ENCODE measurements at regions not wholly inside any gene's neighbourhood (a gene's known extent, or its start where the extent isn't known, plus 50 kb on each side); places are given as distances from the start of the nearest gene placed in this dataset.

DNA sequence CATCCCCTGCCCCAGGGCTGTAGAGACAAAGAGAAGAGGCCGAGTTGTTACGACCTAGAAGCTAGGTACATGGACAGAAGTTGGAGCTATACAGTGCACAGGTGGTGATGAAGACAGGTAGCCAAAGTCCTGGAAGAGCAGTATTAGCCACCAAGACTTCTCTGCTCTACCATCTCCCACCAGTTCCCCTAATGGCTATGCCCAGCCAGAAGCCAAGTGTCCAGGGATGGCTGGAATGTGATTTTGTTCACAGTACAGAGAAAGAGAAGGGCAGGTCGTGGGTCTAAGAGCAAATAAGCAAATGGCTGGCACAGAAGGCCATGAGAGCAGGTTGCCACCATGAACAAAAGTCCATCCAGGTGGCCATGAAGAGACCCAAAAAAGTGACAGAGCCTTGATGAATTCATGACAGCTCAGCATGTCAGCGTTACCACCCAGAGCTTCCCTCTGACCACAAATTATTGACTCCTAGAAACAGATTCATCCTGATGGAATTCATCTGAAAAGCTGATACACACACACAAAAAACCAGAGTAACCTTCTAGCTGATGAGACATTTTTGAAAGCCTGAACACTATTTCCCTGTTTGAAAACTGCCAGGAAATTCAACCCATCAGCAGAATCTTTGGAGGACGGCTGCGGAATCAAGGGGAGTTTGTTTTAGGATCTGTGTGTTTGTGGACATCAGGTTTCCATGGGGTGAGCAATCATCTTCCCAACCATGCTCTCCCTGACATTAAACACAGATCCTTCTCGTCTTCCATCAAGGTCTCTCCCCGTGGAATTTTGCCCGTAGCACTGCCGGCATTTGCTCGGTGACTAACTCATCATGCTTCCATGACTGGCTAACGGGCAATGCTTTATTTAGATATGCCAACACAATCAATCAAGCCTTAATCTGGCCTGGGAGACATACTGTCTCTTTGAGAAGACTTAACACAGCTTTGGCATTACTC lies 906.7 kb upstream of the AUTS2 start:
- H3K9ac ChIP-seq (ENCODE audit: low read length), result peak overlapping the region; percentile 51

DNA sequence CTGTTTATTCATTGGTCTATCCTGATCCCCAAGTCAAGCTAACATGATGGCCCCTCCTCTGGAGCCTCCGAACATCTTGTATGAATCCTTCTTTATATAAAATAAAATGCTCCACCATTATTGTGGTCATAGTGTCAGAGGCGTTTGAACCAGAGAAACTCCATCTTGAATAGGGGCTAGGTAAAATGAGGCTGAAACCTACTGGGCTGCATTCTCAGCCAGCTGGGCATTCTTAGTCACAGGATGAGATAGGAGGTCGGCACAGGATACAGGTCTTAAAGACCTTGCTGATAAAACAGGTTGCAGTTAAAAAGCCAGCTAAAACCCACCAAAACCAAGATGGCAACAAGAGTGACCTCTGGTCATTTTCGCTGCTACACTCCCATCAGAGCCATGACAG lies 905.8 kb upstream of the AUTS2 start:
- Mint-ChIP-seq H3K36me3 (ENCODE audit: low read depth, unreplicated experiment) (no peaks in the 10 kb centered on the region), H3K4me3 (ENCODE audit: unreplicated experiment) (no peak overlapping the region), H3K27ac (ENCODE audit: unreplicated experiment) (no peak overlapping the region), H3K9me3 (ENCODE audit: unreplicated experiment) (peaks cover 19% of the 10 kb centered on the region), H3K27me3 (ENCODE audit: low read depth, unreplicated experiment) (no peaks in the 10 kb centered on the region), H3K4me1 (ENCODE audit: low read depth, unreplicated experiment) (no peaks in the 10 kb centered on the region)
- H3K27ac ChIP-seq (ENCODE audit: low read depth, low read length), result peak overlapping the region; percentile 88
- peak overlapping the region; percentile 51 for H3K9ac ChIP-seq (ENCODE audit: low read length)
- H3K9me3 ChIP-seq (ENCODE audit: insufficient read depth, low read depth, low read length), result no peaks in the 10 kb centered on the region
- H3K36me3 ChIP-seq (ENCODE audit: insufficient read depth, low read length), result no peaks in the 10 kb centered on the region
- H3K4me1 ChIP-seq (ENCODE audit: insufficient read depth, low read length), result peaks cover 22% of the 10 kb centered on the region
- FAIRE-seq (no peak), DNase-seq (ENCODE audit: low read depth) (no peak)
- TF ChIP-seq EZH2 (IDR thresholded peaks at IDR 0.05; ENCODE audit: insufficient read depth, low read length), result no peak
- TF ChIP-seq, protein P1, sequence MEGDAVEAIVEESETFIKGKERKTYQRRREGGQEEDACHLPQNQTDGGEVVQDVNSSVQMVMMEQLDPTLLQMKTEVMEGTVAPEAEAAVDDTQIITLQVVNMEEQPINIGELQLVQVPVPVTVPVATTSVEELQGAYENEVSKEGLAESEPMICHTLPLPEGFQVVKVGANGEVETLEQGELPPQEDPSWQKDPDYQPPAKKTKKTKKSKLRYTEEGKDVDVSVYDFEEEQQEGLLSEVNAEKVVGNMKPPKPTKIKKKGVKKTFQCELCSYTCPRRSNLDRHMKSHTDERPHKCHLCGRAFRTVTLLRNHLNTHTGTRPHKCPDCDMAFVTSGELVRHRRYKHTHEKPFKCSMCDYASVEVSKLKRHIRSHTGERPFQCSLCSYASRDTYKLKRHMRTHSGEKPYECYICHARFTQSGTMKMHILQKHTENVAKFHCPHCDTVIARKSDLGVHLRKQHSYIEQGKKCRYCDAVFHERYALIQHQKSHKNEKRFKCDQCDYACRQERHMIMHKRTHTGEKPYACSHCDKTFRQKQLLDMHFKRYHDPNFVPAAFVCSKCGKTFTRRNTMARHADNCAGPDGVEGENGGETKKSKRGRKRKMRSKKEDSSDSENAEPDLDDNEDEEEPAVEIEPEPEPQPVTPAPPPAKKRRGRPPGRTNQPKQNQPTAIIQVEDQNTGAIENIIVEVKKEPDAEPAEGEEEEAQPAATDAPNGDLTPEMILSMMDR (IDR thresholded peaks at IDR 0.05; ENCODE audit: insufficient read depth, low read depth, low read length), result no peak
- H3K79me2 ChIP-seq (ENCODE audit: insufficient read depth, low read length), result no peaks in the 10 kb centered on the region
- no peak overlapping the region for H2AFZ ChIP-seq (ENCODE audit: low read depth, low read length)
- no peaks in the 10 kb centered on the region for H4K20me1 ChIP-seq (ENCODE audit: insufficient read depth, low read length)
- no peaks in the 10 kb centered on the region for H3K27me3 ChIP-seq (ENCODE audit: insufficient read depth, low read length)
- H3K4me3 ChIP-seq (ENCODE audit: insufficient read depth, low read depth, low read length), result peak overlapping the region; percentile 30
- H3K4me2 ChIP-seq (ENCODE audit: low read length), result peak overlapping the region; percentile 67

More for the DNA sequence above, 906.7 kb upstream of the AUTS2 start:
- Histone ChIP-seq H3K9me3 (ENCODE audit: insufficient read depth, low read depth, low read length) (no peaks in the 10 kb centered on the region), H3K27me3 (ENCODE audit: insufficient read depth, low read length) (no peaks in the 10 kb centered on the region), H2AFZ (ENCODE audit: low read depth, low read length) (no peak overlapping the region), H3K79me2 (ENCODE audit: insufficient read depth, low read length) (no peaks in the 10 kb centered on the region), H3K27ac (ENCODE audit: low read depth, low read length) (peak overlapping the region; percentile 88), H3K36me3 (ENCODE audit: insufficient read depth, low read length) (no peaks in the 10 kb centered on the region), H3K4me3 (ENCODE audit: insufficient read depth, low read depth, low read length) (no peak overlapping the region), H3K4me2 (ENCODE audit: low read length) (peak overlapping the region; percentile 67), H4K20me1 (ENCODE audit: insufficient read depth, low read length) (no peaks in the 10 kb centered on the region), H3K4me1 (ENCODE audit: insufficient read depth, low read length) (peaks cover 20% of the 10 kb centered on the region)
- Mint-ChIP-seq H3K4me3 (ENCODE audit: unreplicated experiment) (no peak overlapping the region), H3K36me3 (ENCODE audit: low read depth, unreplicated experiment) (no peaks in the 10 kb centered on the region), H3K27ac (ENCODE audit: unreplicated experiment) (no peak overlapping the region), H3K9me3 (ENCODE audit: unreplicated experiment) (peaks cover 14% of the 10 kb centered on the region), H3K27me3 (ENCODE audit: low read depth, unreplicated experiment) (no peaks in the 10 kb centered on the region), H3K4me1 (ENCODE audit: low read depth, unreplicated experiment) (no peaks in the 10 kb centered on the region)
- TF ChIP-seq EZH2 (IDR thresholded peaks at IDR 0.05; ENCODE audit: insufficient read depth, low read length), result no peak
- TF ChIP-seq, protein P1 (IDR thresholded peaks at IDR 0.05; ENCODE audit: insufficient read depth, low read depth, low read length), result no peak
- FAIRE-seq (peak; percentile 84), DNase-seq (ENCODE audit: low read depth) (peak; percentile 96)

DNA sequence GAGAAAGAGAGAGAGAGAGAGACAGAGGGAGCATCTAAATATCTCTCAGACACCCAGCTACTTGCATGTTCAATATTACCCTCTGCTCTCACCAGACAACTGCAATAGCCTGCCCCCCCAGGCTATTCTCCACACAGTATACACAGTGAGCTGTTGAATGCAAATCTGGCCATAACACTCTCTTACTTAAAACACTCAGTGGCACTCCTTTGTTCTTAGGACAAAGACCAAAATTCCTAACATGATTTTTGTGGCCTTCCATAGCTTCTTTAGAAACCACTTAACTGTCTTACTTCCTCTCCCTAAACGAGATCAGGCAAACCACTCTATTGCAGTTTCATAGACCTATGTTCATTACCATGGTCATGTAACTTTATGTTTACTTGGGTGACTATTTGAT lies 903.6 kb upstream of the AUTS2 start:
- FAIRE-seq (peak; percentile 52), DNase-seq (ENCODE audit: low read depth) (peak; percentile 69)
- Histone ChIP-seq H3K79me2 (ENCODE audit: insufficient read depth, low read length) (no peaks in the 10 kb centered on the region), H2AFZ (ENCODE audit: low read depth, low read length) (no peak overlapping the region), H3K9me3 (ENCODE audit: insufficient read depth, low read depth, low read length) (no peaks in the 10 kb centered on the region), H3K4me2 (ENCODE audit: low read length) (no peak overlapping the region), H3K36me3 (ENCODE audit: insufficient read depth, low read length) (no peaks in the 10 kb centered on the region), H4K20me1 (ENCODE audit: insufficient read depth, low read length) (no peaks in the 10 kb centered on the region), H3K9ac (ENCODE audit: low read length) (no peak overlapping the region), H3K4me1 (ENCODE audit: insufficient read depth, low read length) (peaks cover 36% of the 10 kb centered on the region), H3K27ac (ENCODE audit: low read depth, low read length) (no peak overlapping the region), H3K27me3 (ENCODE audit: insufficient read depth, low read length) (no peaks in the 10 kb centered on the region), H3K4me3 (ENCODE audit: insufficient read depth, low read depth, low read length) (no peak overlapping the region)
- TF ChIP-seq, protein P1 (IDR thresholded peaks at IDR 0.05; ENCODE audit: insufficient read depth, low read depth, low read length), result no peak
- no peak for TF ChIP-seq EZH2 (IDR thresholded peaks at IDR 0.05; ENCODE audit: insufficient read depth, low read length)
- no peaks in the 10 kb centered on the region for H3K4me1 Mint-ChIP-seq (ENCODE audit: low read depth, unreplicated experiment)
- H3K27me3 Mint-ChIP-seq (ENCODE audit: low read depth, unreplicated experiment), result no peaks in the 10 kb centered on the region
- no peak overlapping the region for H3K27ac Mint-ChIP-seq (ENCODE audit: unreplicated experiment)
- peaks cover 17% of the 10 kb centered on the region for H3K9me3 Mint-ChIP-seq (ENCODE audit: unreplicated experiment)
- H3K36me3 Mint-ChIP-seq (ENCODE audit: low read depth, unreplicated experiment), result no peaks in the 10 kb centered on the region
- H3K4me3 Mint-ChIP-seq (ENCODE audit: unreplicated experiment), result no peak overlapping the region

All from astrocyte (in vitro differentiated cells and primary cell).